Activated effector memory CD4-positive, alpha-beta T cell treated with anti-CD3 and anti-CD28 coated beads, Interleukin-2, amount 50 U/mL, for 16 hours (primary cell): ENCODE measurements at regions not wholly inside any gene's neighbourhood (a gene's known extent, or its start where the extent isn't known, plus 50 kb on each side); places are given as distances from the start of the nearest gene placed in this dataset.
"Not testable (repeated sequence)": the region's sequence is repeated elsewhere in the genome, so short reads cannot be mapped to it uniquely, and the experiment has no call there.

Experiments used
- DNase-seq: peaks from one replicate; pipeline ENCODE4 v3.0.0-alpha.2; 2020

DNA sequence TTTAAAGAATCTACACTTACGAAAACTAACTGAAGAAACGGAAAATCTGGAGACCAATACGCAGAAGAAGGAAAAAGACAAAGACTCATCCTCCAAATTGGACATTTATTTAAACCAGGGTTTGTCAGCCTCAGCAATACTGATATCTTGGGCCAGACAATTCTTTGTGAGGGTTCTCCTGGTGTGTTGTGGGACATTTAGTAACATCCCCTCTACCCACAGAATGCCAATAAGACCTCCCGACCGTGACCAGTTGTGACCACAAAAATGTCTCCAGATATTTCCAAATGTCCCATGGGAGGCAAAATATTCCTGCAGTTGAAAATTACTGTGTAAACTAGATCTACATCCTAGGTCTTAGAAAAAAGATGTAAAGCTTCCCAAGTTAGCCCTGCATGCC is 50.3 kb upstream of the ZSCAN2 start:
- DNase-seq = not testable (repeated sequence)
